ENCODE measurements at regions not wholly inside any gene's neighbourhood (a gene's known extent, or its start where the extent isn't known, plus 50 kb on each side); places are given as distances from the start of the nearest gene placed in this dataset.
A peak's percentile ranks its signal among the peaks of the same experiment; 100 is the strongest.

- DNase-seq (ENCODE audit: extremely low read depth in 1 of 2, low read depth in 1 of 2): no peak
These were observed 51.2 kb upstream of the ROCK1 start for GRCh38 chr18:21162786-21163185.

GRCh38 chr18:21163647-21164547 is 52.3 kb upstream of the ROCK1 start:
- no peak for DNase-seq (ENCODE audit: extremely low read depth in 1 of 2, low read depth in 1 of 2)

- DNase-seq (ENCODE audit: extremely low read depth in 1 of 2, low read depth in 1 of 2): no peak
These were observed 53.0 kb upstream of the ROCK1 start for GRCh38 chr18:21164548-21165095.

GRCh38 chr18:21167641-21168377 is 56.2 kb upstream of the ROCK1 start:
- no peak for DNase-seq (ENCODE audit: extremely low read depth in 1 of 2, low read depth in 1 of 2)

GRCh38 chr18:21168880-21169279 is 57.3 kb upstream of the ROCK1 start:
- no peak for DNase-seq (ENCODE audit: extremely low read depth in 1 of 2, low read depth in 1 of 2)

- no peak for DNase-seq (ENCODE audit: extremely low read depth in 1 of 2, low read depth in 1 of 2)
These were observed 64.2 kb upstream of the GREB1L start for GRCh38 chr18:21177822-21178221.

- peak in 1 of 2 donors; percentile 11 for DNase-seq (ENCODE audit: extremely low read depth in 1 of 2, low read depth in 1 of 2)
These were observed 62.3 kb upstream of the GREB1L start for GRCh38 chr18:21179590-21180220.

GRCh38 chr18:21180588-21180987 is 61.4 kb upstream of the GREB1L start:
- DNase-seq (ENCODE audit: extremely low read depth in 1 of 2, low read depth in 1 of 2): no peak

GRCh38 chr18:21181766-21182165 is 60.3 kb upstream of the GREB1L start:
- no peak for DNase-seq (ENCODE audit: extremely low read depth in 1 of 2, low read depth in 1 of 2)

- DNase-seq (ENCODE audit: extremely low read depth in 1 of 2, low read depth in 1 of 2): no peak
These were observed 58.4 kb upstream of the GREB1L start for GRCh38 chr18:21183670-21184069.

- DNase-seq (ENCODE audit: extremely low read depth in 1 of 2, low read depth in 1 of 2): no peak
These were observed 57.5 kb upstream of the GREB1L start for GRCh38 chr18:21184396-21184996.

- no peak for DNase-seq (ENCODE audit: extremely low read depth in 1 of 2, low read depth in 1 of 2)
These were observed 54.1 kb upstream of the GREB1L start for GRCh38 chr18:21187886-21188285.

GRCh38 chr18:21191596-21192307 is 50.3 kb upstream of the GREB1L start:
- no peak for DNase-seq (ENCODE audit: extremely low read depth in 1 of 2, low read depth in 1 of 2)

Data from activated CD8-positive, alpha-beta memory T cell treated with anti-CD3 and anti-CD28 coated beads for 1 hour (primary cell).